ENCODE measurements at regions not wholly inside any gene's neighbourhood (a gene's known extent, or its start where the extent isn't known, plus 50 kb on each side); places are given as distances from the start of the nearest gene placed in this dataset.

DNA sequence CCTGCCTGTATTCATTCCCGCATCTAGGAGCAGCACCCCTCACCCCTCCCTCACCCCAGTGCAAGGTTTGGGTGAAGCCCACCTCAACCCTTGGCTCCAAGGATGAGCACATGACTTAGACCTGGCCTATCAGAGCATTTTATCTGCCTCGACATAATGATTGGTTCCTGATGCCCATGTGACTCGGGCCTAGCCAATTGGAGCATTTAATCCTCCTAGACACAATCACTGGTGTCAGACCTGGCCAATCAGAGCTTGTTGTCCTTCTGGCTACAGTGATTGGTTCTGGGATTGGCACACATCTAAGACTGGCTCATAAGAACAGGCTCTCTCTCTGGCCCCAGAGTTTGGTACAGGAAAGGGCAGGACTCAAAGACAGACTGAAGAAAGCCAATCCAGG, 73.1 kb upstream of the MYL2 start:
- no peak for DNase-seq

DNA sequence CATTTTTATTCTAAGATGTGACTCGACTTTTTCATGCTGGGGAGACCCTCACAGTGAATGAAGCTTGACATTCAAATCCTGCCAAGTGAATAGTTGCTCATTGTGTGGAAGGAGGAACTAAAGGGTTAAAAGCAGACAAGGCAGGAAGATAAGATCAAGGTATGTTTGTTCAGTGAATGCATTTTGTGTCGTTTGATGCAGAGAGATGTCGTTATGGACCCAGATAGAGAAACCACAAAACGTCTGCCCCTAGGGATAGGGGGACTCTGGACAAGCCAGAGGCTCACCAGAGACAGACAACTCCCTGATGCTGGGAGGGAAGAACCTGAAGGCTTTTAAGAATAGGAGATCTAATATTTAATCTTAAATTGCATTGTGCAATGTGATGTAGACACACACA, 72.5 kb upstream of the MYL2 start:
- DNase-seq = no peak

DNA sequence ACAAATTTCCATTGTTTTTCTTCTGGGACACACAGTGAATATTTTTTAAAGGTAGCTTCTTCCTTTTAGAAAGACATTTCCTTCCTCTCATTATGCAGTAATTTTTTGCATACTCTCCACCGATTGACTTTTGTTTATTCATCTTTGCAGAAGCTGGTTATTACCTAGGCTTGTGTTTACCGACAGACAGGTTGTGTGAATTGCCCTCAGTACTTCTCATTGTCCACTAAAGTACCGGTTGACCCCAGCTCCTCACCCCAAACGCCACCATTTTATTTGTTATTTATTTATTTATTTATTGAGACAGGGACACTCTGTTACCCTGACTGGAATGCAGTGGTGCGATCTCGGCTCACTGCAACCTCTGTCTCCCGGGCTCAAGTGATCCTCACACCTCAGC, 63.4 kb upstream of the MYL2 start:
- no peak for DNase-seq

DNA sequence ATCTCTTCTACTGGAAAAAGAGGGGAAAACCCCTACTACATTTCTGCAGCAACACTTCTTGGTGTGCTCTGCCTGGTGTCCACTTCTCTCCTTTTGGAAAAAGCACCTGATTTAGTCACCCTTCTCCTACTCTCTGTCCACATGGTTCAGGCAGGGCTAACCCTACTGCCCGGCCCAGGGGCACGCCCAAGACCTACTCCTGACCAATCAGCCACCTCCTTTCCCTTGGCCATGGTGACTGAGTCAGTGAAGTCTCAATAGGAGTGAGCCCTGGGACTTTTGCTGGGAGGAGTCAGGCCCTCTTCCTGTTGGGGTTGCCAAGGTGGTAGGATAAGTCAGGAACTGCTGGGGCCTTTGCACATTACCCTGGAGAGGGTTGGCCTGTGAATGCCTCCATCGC, 52.5 kb upstream of the MYL2 start:
- no peak for DNase-seq

DNA sequence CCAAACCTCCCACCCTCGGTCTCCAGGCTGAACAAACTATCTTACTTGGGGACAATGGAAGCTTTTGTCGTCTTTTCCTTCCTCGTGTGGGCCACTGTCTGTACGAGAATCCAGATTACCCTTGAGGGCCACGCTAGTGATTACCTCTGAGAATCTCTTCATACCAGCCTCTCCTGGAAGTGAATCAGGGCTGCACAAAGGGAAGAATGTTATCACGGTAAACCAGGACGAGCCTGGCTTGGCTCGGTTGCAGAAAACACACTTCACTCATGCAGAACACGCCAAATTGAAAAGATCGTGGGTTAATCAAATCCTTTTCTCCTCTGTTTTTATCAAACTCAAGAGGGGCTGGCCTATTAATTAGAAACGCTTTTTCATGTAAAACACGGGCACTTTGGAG, 51.6 kb upstream of the MYL2 start:
- no peak for DNase-seq

DNA sequence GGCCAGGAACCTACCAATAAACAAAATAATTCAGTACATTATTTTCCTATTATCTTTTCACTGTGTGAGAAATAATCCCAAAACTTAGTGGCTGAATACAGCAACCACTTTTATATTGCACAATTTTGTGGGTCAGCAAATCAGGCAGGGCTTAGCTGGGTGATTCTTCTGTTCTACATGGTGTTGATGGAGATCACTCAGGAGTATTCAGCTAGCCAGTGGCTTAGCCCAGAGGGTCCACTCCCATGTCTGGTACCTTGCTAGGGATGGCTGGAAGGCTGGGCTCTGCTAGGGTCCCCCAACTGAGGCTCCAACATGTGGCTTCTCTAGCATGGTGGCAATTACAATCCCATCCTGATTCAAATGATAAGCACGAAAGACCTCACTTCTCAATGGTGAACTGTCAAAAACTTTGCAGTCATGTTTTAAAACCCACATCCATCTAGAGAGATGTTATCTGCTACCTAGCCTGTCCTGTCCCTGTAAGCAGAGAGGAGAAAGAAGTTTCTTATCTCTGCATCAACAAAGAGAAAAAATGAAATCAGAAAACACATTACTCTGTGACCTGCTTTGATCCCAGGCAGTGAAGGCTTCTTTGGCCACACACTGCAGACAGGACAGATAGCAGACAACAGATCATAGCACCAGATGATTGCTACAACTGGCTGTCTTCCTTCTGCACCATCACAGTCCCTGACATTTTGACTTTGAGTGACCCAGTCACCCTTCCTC, 51.0 kb upstream of the MYL2 start:
- DNase-seq = no peak

Data from activated CD4-positive, alpha-beta T cell treated with anti-CD3 and anti-CD28 coated beads for 48 hours (primary cell).